ENCODE measurements at regions not wholly inside any gene's neighbourhood (a gene's known extent, or its start where the extent isn't known, plus 50 kb on each side); places are given as distances from the start of the nearest gene placed in this dataset.

GRCh38 chr11:64501500-64502427, 54.0 kb upstream of the SLC22A11 start:
- no peak for DNase-seq (ENCODE audit: low spot score)

GRCh38 chr11:64502634-64503033, 53.1 kb upstream of the SLC22A11 start:
- DNase-seq (ENCODE audit: low spot score), result no peak

- DNase-seq (ENCODE audit: low spot score), result no peak
Observed at GRCh38 chr11:64503186-64503753, 52.5 kb upstream of the SLC22A11 start.

GRCh38 chr11:64504999-64505398, 50.7 kb upstream of the SLC22A11 start:
- no peak for DNase-seq (ENCODE audit: low spot score)
